Hepatocyte (in vitro differentiated cells): ENCODE measurements at regions not wholly inside any gene's neighbourhood (a gene's known extent, or its start where the extent isn't known, plus 50 kb on each side); places are given as distances from the start of the nearest gene placed in this dataset.

ENCODE experiments used
- DNase-seq: peaks from one replicate; pipeline ENCODE4 v3.0.0-alpha.2; 2016; ENCODE audit warnings: low spot score
- H2AFZ ChIP-seq: fragments of 200-600 bp; sonication (generic); 2 replicates; pipeline ENCODE4 v1.6.0; 2016; ENCODE audit warnings: antibody characterized with exemption, mild to moderate bottlenecking
- H3K27ac ChIP-seq: fragments of 200-600 bp; sonication (generic); 2 replicates; pipeline ENCODE4 v1.5.1; 2016; ENCODE audit warnings: mild to moderate bottlenecking
- H3K27me3 ChIP-seq: fragments of 200-600 bp; sonication (generic); 2 replicates; pipeline ENCODE4 v1.6.1; 2016
- H3K36me3 ChIP-seq: fragments of 200-600 bp; sonication (generic); replicated peaks from 2 replicates; pipeline ENCODE4 v1.5.1; 2016; ENCODE audit warnings: low read depth; ENCODE audit not compliant: insufficient read depth
- H3K4me1 ChIP-seq: fragments of 200-600 bp; sonication (generic); 2 replicates; pipeline ENCODE4 v1.5.1; 2016; ENCODE audit warnings: mild to moderate bottlenecking, moderate library complexity; ENCODE audit not compliant: insufficient read depth
- H3K4me2 ChIP-seq: fragments of 200-600 bp; sonication (generic); 2 replicates; pipeline ENCODE4 v1.6.0; 2016
- H3K4me3 ChIP-seq: fragments of 200-600 bp; sonication (generic); 2 replicates; pipeline ENCODE4 v1.5.1; 2016; ENCODE audit warnings: mild to moderate bottlenecking
- H3K79me2 ChIP-seq: fragments of 200-600 bp; sonication (generic); 2 replicates; pipeline ENCODE4 v1.6.0; 2017; ENCODE audit warnings: mild to moderate bottlenecking
- H3K9me2 ChIP-seq: fragments of 200-600 bp; sonication (generic); replicated peaks from 2 replicates; pipeline ENCODE4 v1.6.0; 2017; ENCODE audit warnings: mild to moderate bottlenecking; ENCODE audit not compliant: insufficient read depth
- H3K9me3 ChIP-seq: fragments of 200-600 bp; sonication (generic); 2 replicates; pipeline ENCODE4 v1.5.1; 2016; ENCODE audit warnings: low read depth, mild to moderate bottlenecking
- H4K20me1 ChIP-seq: fragments of 200-600 bp; sonication (generic); 2 replicates; pipeline ENCODE4 v1.6.0; 2016; ENCODE audit warnings: mild to moderate bottlenecking; ENCODE audit not compliant: insufficient read depth, poor library complexity, severe bottlenecking
- CTCF ChIP-seq: fragments of 200-600 bp; sonication (generic); IDR thresholded peaks from 2 replicates; pipeline ENCODE4 v1.5.1; 2016; ENCODE audit warnings: antibody characterized with exemption, mild to moderate bottlenecking; ENCODE audit not compliant: poor library complexity
- EZH2 ChIP-seq: fragments of 200-600 bp; sonication (generic); IDR thresholded peaks from 2 replicates; pipeline ENCODE4 v1.6.1; 2016; ENCODE audit warnings: antibody characterized with exemption, mild to moderate bottlenecking, borderline replicate concordance
- EZH2phosphoT487 ChIP-seq: fragments of 200-600 bp; sonication (generic); IDR thresholded peaks from one replicate; pipeline ENCODE4 v1.6.1; 2018; ENCODE audit warnings: antibody characterized with exemption, mild to moderate bottlenecking, low read depth, moderate library complexity; ENCODE audit not compliant: unreplicated experiment, severe bottlenecking
- WGBS: methylation state at CpG from one replicate; pipeline ENCODE4 v1.1.6; 2016; ENCODE audit warnings: low lambda C conversion rate; ENCODE audit errors: missing lambda C conversion rate; 5-methylcytosine and 5-hydroxymethylcytosine counted together

- no peak overlapping the region for H2AFZ ChIP-seq
- H3K9me2 ChIP-seq = no peaks in the 10 kb centered on the region
- no peaks in the 10 kb centered on the region for H4K20me1 ChIP-seq
- no peaks in the 10 kb centered on the region for H3K36me3 ChIP-seq
- H3K9me3 ChIP-seq = no peaks in the 10 kb centered on the region
- no peaks in the 10 kb centered on the region for H3K79me2 ChIP-seq
- WGBS = 22% methylated on average over 1 of the region's 1 CpG
- TF ChIP-seq EZH2 (no peak), EZH2phosphoT487 (no peak), CTCF (no peak)
- H3K27me3 ChIP-seq = no peaks in the 10 kb centered on the region
- H3K27ac ChIP-seq = no peak overlapping the region
- no peak overlapping the region for H3K4me2 ChIP-seq
- no peak overlapping the region for H3K4me3 ChIP-seq
- no peaks in the 10 kb centered on the region for H3K4me1 ChIP-seq
- DNase-seq = no peak
Measured at GRCh38 chr9:100639854-100640253, 62.0 kb downstream of the CAVIN4 start.

- no peaks in the 10 kb centered on the region for H3K36me3 ChIP-seq
- H3K9me3 ChIP-seq = no peaks in the 10 kb centered on the region
- no peaks in the 10 kb centered on the region for H3K9me2 ChIP-seq
- no peaks in the 10 kb centered on the region for H3K79me2 ChIP-seq
- no peaks in the 10 kb centered on the region for H4K20me1 ChIP-seq
- no peak overlapping the region for H2AFZ ChIP-seq
- no peak overlapping the region for H3K27ac ChIP-seq
- DNase-seq = no peak
- no peak overlapping the region for H3K4me3 ChIP-seq
- H3K4me2 ChIP-seq = no peak overlapping the region
- 75% methylated on average over 5 of the region's 5 CpGs for WGBS
- no peaks in the 10 kb centered on the region for H3K4me1 ChIP-seq
- H3K27me3 ChIP-seq = no peaks in the 10 kb centered on the region
- no peak for TF ChIP-seq EZH2
- TF ChIP-seq CTCF = no peak
- no peak for TF ChIP-seq EZH2phosphoT487
Measured at GRCh38 chr9:100640447-100641050, 62.7 kb downstream of the CAVIN4 start.

GRCh38 chr9:100641166-100641565, 63.3 kb downstream of the CAVIN4 start:
- Histone ChIP-seq H2AFZ (no peak overlapping the region), H3K27me3 (no peaks in the 10 kb centered on the region), H3K36me3 (no peaks in the 10 kb centered on the region), H3K9me3 (no peaks in the 10 kb centered on the region), H3K4me2 (no peak overlapping the region), H3K4me3 (no peak overlapping the region), H3K79me2 (no peaks in the 10 kb centered on the region), H3K9me2 (no peaks in the 10 kb centered on the region), H4K20me1 (no peaks in the 10 kb centered on the region), H3K4me1 (no peaks in the 10 kb centered on the region), H3K27ac (no peak overlapping the region)
- TF ChIP-seq EZH2phosphoT487 (no peak), EZH2 (no peak), CTCF (no peak)
- 82% methylated on average over 2 of the region's 2 CpGs for WGBS
- DNase-seq = no peak

DNA sequence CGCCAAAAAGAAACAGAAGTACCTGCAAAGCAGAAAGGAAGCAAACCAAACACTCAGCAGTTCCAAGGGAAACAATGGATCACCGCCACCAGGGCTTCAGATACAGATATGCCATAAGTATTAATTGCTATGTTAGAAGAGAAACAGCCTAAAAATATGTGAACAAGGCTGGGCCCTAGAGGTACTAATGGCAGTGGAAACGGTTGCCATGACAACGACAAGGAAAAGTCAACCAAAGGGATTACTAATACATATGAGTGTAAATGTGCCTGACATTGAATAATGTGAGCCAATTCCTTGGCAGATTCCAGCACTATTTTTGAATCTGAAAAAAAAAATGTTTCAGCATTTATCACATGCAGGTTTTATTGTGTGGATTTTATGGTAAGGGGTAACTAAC, 75.0 kb downstream of the CAVIN4 start:
- Histone ChIP-seq H3K27me3 (no peaks in the 10 kb centered on the region), H2AFZ (no peak overlapping the region), H3K9me3 (no peaks in the 10 kb centered on the region), H3K9me2 (no peaks in the 10 kb centered on the region), H3K36me3 (no peaks in the 10 kb centered on the region), H3K4me2 (no peak overlapping the region), H3K27ac (no peak overlapping the region), H3K4me1 (no peaks in the 10 kb centered on the region), H3K79me2 (no peaks in the 10 kb centered on the region), H3K4me3 (no peak overlapping the region), H4K20me1 (no peaks in the 10 kb centered on the region)
- DNase-seq = no peak
- TF ChIP-seq EZH2phosphoT487 (no peak), CTCF (no peak), EZH2 (no peak)
- 93% methylated on average over 4 of the region's 4 CpGs for WGBS
